GM12875 (cell line): ENCODE measurements at regions not wholly inside any gene's neighbourhood (a gene's known extent, or its start where the extent isn't known, plus 50 kb on each side); places are given as distances from the start of the nearest gene placed in this dataset.

Experiments
- H3K4me3 ChIP-seq: one replicate; pipeline ENCODE4 v1.5.1; 2011; ENCODE audit warnings: low read depth, low read length, control low read depth
- TF ChIP-seq, protein P1 (sequence below): IDR thresholded peaks from 2 replicates; pipeline ENCODE4 v1.5.1; 2011; ENCODE audit warnings: low read depth, mild to moderate bottlenecking, control low read depth, inconsistent platforms, low read length, moderate library complexity, borderline replicate concordance; ENCODE audit not compliant: insufficient read depth

DNA sequence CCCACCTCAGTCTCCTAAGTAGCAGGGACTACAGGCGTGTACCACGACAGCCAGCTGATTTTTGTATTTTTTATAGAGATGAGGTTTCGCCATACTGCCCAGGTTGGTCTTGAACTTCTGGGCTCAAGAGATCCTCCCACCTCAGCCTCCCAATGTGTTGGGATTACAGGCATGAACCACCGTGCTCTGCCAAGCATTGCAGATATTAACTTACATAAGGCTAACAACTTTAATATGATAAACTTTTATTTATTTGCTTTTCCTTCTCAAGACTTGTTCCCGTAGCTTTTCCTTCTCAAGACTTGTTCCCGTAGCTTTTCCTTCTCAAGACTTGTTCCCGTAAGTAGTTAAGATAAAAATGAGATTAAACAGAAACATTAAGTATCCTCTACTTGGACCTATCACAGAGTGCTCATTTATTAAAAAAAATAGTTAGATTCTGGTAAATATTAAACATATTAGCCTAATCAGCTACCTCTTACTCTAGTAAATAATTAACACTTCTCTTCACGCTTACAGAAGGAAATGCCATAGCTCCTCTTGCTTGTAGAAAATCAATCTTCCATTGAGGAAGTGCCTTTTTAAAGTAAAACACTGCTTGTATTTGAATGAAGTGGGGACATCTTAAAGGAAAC lies 157.7 kb upstream of the KITLG start:
- TF ChIP-seq, protein P1, sequence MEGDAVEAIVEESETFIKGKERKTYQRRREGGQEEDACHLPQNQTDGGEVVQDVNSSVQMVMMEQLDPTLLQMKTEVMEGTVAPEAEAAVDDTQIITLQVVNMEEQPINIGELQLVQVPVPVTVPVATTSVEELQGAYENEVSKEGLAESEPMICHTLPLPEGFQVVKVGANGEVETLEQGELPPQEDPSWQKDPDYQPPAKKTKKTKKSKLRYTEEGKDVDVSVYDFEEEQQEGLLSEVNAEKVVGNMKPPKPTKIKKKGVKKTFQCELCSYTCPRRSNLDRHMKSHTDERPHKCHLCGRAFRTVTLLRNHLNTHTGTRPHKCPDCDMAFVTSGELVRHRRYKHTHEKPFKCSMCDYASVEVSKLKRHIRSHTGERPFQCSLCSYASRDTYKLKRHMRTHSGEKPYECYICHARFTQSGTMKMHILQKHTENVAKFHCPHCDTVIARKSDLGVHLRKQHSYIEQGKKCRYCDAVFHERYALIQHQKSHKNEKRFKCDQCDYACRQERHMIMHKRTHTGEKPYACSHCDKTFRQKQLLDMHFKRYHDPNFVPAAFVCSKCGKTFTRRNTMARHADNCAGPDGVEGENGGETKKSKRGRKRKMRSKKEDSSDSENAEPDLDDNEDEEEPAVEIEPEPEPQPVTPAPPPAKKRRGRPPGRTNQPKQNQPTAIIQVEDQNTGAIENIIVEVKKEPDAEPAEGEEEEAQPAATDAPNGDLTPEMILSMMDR = no peak
- no peak overlapping the region for H3K4me3 ChIP-seq

DNA sequence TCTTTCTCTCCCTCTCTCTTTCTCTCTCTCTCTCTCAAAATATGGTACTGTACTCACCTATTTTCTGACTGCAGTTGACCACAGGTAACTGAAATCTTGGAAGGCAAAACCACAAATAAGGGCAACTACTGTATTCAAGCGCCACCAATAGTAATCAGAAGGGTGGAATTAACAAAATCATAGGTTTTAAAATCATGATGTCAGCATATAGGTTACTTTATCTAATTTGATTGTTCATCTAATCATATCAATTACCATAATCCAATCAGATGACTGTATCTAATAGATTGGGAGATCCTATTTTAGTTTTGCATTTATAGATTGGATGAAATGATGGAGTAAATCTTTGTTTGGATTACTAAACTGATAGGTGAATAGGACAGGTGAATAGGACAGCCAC lies 155.8 kb upstream of the KITLG start:
- TF ChIP-seq, protein P1 = no peak
- no peak overlapping the region for H3K4me3 ChIP-seq

DNA sequence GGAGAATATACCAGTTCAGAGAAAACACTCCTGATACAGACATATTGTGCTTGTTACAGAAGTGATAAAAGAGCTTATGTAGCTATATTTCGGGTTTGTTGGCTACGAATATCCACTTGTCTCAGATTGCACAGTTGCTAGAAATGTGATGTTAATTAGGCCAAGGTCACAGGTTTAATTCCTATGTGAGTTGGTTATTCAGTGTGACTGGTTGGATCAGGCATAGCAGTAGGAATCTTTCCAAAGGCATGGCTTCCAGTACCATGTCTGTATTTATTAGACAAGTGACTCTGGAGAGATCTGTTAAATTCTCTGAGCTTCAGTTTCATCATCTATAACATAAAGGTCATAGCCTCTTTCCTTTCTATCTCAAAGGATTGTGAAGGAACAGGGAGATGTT lies 152.7 kb upstream of the KITLG start:
- TF ChIP-seq, protein P1 = no peak
- H3K4me3 ChIP-seq = no peak overlapping the region

DNA sequence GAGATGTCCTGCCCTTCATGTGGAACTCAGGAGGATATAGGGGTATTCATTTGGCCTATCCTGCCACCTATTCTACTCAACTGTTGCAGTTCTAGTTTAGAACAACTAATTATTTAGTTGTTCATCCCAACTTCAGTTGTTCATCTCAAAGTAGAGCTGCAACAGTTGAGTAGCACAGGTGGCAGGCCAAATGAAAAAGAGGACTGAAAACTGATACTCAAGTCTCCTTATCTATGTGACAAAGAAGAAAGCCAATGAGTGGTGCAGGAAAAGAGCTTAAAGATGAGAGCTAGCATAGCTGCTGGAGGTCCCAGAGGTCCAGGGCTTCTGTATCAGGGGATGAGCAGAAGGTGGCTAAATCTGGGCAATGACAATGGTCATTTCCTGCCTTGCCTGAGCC lies 148.9 kb upstream of the KITLG start:
- TF ChIP-seq, protein P1 = no peak

DNA sequence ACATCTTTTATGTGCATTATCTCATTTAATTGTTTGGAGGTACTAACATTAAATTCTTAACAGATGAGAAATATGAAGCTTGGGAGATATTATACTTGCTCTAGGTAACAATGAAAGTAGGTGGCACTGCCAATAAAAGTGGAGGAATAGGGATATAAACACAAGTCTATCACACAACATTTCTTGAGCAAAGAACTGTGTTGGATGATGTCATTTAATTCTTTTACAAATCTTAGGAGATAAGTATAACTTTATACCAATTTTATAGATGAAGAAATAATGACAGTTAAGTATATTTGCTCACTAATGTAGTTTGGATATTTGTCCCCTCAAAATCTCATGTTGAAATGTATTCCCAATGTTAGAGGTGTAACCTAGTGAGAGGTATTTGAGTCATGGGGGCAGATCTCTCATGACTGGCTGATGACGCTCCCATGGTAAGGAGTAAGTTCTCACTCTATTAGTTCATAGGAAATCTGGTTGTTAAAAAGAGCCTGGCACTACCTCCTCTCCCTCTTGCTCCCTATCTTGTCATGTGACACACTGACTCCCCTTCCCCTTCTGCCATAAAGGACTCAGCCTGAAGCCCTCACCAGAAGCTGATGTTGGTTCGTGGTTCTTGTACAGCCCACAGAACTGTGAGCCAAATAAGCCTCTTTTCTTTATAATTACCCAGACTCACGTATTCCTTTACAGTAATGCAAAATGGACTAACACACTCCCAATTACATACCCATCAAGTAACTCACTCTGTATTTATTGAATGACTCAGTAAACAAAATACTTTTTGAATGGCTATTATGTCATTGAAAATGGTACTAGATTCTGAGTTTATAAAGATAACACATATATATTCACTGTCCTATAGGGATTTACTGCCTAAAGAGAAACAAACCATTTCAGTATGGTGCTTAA lies 146.8 kb upstream of the KITLG start:
- TF ChIP-seq, protein P1 = no peak

More for the DNA sequence above, 148.9 kb upstream of the KITLG start:
- H3K4me3 ChIP-seq = no peak overlapping the region

DNA sequence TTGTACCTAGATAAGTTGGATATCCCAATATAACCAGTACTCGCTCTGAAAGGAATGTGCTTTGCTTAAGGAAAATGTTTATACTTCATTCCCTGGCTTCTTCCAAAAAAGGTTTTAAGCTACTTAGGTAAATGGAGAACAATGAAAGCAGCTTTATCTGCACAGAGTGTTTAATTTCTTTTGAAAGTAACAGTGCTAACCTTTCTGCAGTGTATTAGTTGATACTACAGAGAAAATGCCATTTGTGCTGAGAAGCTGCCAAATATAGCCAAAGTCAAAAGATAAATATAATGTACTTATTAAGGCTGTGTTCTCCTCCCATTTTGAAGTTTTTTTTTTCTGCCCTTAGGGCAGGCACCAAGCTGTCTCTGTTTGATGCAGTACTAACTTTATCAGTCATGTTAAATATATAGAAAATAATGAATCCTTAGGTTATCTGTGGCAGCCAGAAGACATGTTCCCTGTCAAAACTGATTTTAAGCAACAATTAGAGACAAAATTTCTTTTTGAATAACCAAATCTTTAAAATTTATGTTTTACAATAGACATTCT lies 145.4 kb upstream of the KITLG start:
- TF ChIP-seq, protein P1 = no peak
- H3K4me3 ChIP-seq = no peak overlapping the region

More for the DNA sequence above, 146.8 kb upstream of the KITLG start:
- H3K4me3 ChIP-seq = no peak overlapping the region

DNA sequence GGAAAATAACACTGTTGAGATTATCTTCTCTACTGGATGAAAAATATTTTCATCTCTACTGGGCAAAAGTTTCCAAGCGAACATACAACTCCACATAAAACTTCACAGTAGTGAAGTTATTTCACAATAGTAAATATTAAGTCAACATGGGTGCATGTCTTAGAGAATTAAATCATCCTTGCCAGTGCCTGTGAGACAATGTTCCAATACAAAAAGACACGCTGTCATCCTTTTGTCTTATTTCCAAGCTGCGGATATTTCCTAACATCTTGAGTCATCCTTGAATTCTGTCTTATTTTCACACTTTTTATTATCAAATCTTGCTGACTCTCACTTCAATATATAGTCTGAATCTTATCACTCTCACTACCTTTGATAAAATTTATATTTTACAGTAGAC lies 142.9 kb upstream of the KITLG start:
- H3K4me3 ChIP-seq = no peak overlapping the region
- TF ChIP-seq, protein P1 = no peak
